Upper lobe of left lung (tissue), 6 donors: ENCODE measurements at regions not wholly inside any gene's neighbourhood (a gene's known extent, or its start where the extent isn't known, plus 50 kb on each side); places are given as distances from the start of the nearest gene placed in this dataset.

Experiments
- ATAC-seq, 2 donors: fragments of 200-7000 bp; cut with Tn5 transposase; one replicate each; pipeline ENCODE4 v1.9.1; 2022; ENCODE audit warnings: mild to moderate bottlenecking in 2 of 2, moderate library complexity in 2 of 2; ENCODE audit not compliant: low FRiP score in 2 of 2
- DNase-seq, 2 donors: peaks; one replicate each; pipeline ENCODE4 v3.0.0-alpha.2; 2019 to 2020
- H3K27ac ChIP-seq, 4 donors: fragments of 200-600 bp; sonication (generic); one replicate each; pipeline ENCODE4 v1.5.1; 2016 to 2019
- H3K27me3 ChIP-seq, 4 donors: fragments of 200-600 bp; sonication (generic); one replicate each; pipeline ENCODE4 v1.5.1; 2017 to 2019
- H3K36me3 ChIP-seq, 4 donors: fragments of 200-600 bp; sonication (generic); one replicate each; pipeline ENCODE4 v1.5.1; 2016 to 2019
- H3K4me1 ChIP-seq, 4 donors: fragments of 200-600 bp; sonication (generic); one replicate each; pipeline ENCODE4 v1.5.1; 2018 to 2019
- H3K4me3 ChIP-seq, 4 donors: fragments of 200-600 bp; sonication (generic); one replicate each; pipeline ENCODE4 v1.5.1; 2017 to 2019; ENCODE audit warnings: mild to moderate bottlenecking in 2 of 4, moderate library complexity in 1 of 4
- H3K9me3 ChIP-seq, 4 donors: fragments of 200-600 bp; sonication (generic); one replicate each; pipeline ENCODE4 v1.5.1; 2018 to 2019
- CTCF ChIP-seq, 6 experiments: fragments of 450-650 bp in 4 of 6; fragments of 200-600 bp in 2 of 6; sonication (generic) in 2 of 6; IDR thresholded peaks; one replicate each; pipeline ENCODE4 v1.5.1; 2016 to 2019; ENCODE audit warnings: antibody characterized with exemption in 6 of 6
- EP300 ChIP-seq, 4 donors: sonication (generic); formaldehyde crosslinking; IDR thresholded peaks; one replicate each; pipeline ENCODE4 v1.5.1; 2017; ENCODE audit warnings: antibody characterized with exemption in 4 of 4, control low read depth in 2 of 4
- POLR2A ChIP-seq, 4 donors: fragments of 450-650 bp; IDR thresholded peaks; one replicate each; pipeline ENCODE4 v1.5.1; 2016 to 2017; ENCODE audit warnings: antibody characterized with exemption in 4 of 4, mild to moderate bottlenecking in 2 of 4
- POLR2AphosphoS5 ChIP-seq, 2 donors: sonication (generic); formaldehyde crosslinking; IDR thresholded peaks; one replicate each; pipeline ENCODE4 v1.5.1; 2017; ENCODE audit warnings: antibody characterized with exemption in 2 of 2
- WGBS, 2 donors: methylation state at CpG; one replicate each; pipeline ENCODE4 v1.1.5; 2017 to 2018; 5-methylcytosine and 5-hydroxymethylcytosine counted together
- donor health status: DM: no; HTN: no; CAD: no; lungs with moderate emphysema.
- donor health status: DM: no; HTN: yes; CAD: no; lungs with severe emphysema.

- no peaks in the 10 kb centered on the region for H3K36me3 ChIP-seq
- H3K9me3 ChIP-seq, result no peaks in the 10 kb centered on the region
- no peak overlapping the region for H3K4me3 ChIP-seq
- H3K4me1 ChIP-seq, result no peaks in the 10 kb centered on the region
- no peak for TF ChIP-seq POLR2AphosphoS5 (IDR thresholded peaks at IDR 0.05)
- TF ChIP-seq CTCF (IDR thresholded peaks at IDR 0.05), result no peak
- no peak for TF ChIP-seq POLR2A (IDR thresholded peaks at IDR 0.05)
- TF ChIP-seq EP300 (IDR thresholded peaks at IDR 0.05), result no peak
- ATAC-seq, result no peak
- no peaks in the 10 kb centered on the region for H3K27me3 ChIP-seq
- no peak for DNase-seq
- WGBS, 2 donors, result 18 to 85% methylated on average over 2 to 4 of the region's 4 CpGs
- no peak overlapping the region for H3K27ac ChIP-seq
These were observed 111.0 kb upstream of the SYNPR start for GRCh38 chr3:63167113-63167512.

- Histone ChIP-seq H3K27me3 (no peaks in the 10 kb centered on the region), H3K4me1 (no peaks in the 10 kb centered on the region), H3K36me3 (no peaks in the 10 kb centered on the region), H3K9me3 (peaks cover 0 to 3% (median 0%) of the 10 kb centered on the region in 4 donors), H3K4me3 (no peak overlapping the region), H3K27ac (no peak overlapping the region)
- DNase-seq (no peak), ATAC-seq (no peak)
- TF ChIP-seq EP300 (IDR thresholded peaks at IDR 0.05), result no peak
- TF ChIP-seq CTCF (IDR thresholded peaks at IDR 0.05), result no peak
- TF ChIP-seq POLR2A (IDR thresholded peaks at IDR 0.05), result no peak
- TF ChIP-seq POLR2AphosphoS5 (IDR thresholded peaks at IDR 0.05), result no peak
These were observed 109.9 kb upstream of the SYNPR start for GRCh38 chr3:63168179-63168578.

- no peak for TF ChIP-seq POLR2A (IDR thresholded peaks at IDR 0.05)
- H3K27ac ChIP-seq, result no peak overlapping the region
- H3K4me1 ChIP-seq, result no peaks in the 10 kb centered on the region
- peaks cover 0 to 5% (median 0%) of the 10 kb centered on the region in 4 donors for H3K9me3 ChIP-seq
- H3K36me3 ChIP-seq, result no peaks in the 10 kb centered on the region
- H3K27me3 ChIP-seq, result no peaks in the 10 kb centered on the region
- 84 to 90% methylated on average over 4 of the region's 4 CpGs for WGBS, 2 donors
- no peak for DNase-seq
- H3K4me3 ChIP-seq, result no peak overlapping the region
- no peak for ATAC-seq
These were observed 98.1 kb upstream of the SYNPR start for GRCh38 chr3:63179862-63180522.

- no peaks in the 10 kb centered on the region for H3K36me3 ChIP-seq
- no peak for DNase-seq
- no peaks in the 10 kb centered on the region for H3K4me1 ChIP-seq
- H3K4me3 ChIP-seq, result no peak overlapping the region
- no peak overlapping the region for H3K27ac ChIP-seq
- no peaks in the 10 kb centered on the region for H3K9me3 ChIP-seq
- no peak for TF ChIP-seq CTCF (IDR thresholded peaks at IDR 0.05)
- TF ChIP-seq POLR2A (IDR thresholded peaks at IDR 0.05), result no peak
- TF ChIP-seq EP300 (IDR thresholded peaks at IDR 0.05), result no peak
- TF ChIP-seq POLR2AphosphoS5 (IDR thresholded peaks at IDR 0.05), result no peak
- ATAC-seq, result no peak
- H3K27me3 ChIP-seq, result no peaks in the 10 kb centered on the region
- 63 to 68% methylated on average over 3 of the region's 3 CpGs for WGBS, 2 donors
These were observed 85.9 kb upstream of the SYNPR start for GRCh38 chr3:63192248-63192647.

GRCh38 chr3:63193647-63194046 is 84.5 kb upstream of the SYNPR start:
- DNase-seq, result no peak
- no peak for ATAC-seq
- Histone ChIP-seq H3K36me3 (no peaks in the 10 kb centered on the region), H3K9me3 (no peaks in the 10 kb centered on the region), H3K27me3 (no peaks in the 10 kb centered on the region), H3K4me1 (no peaks in the 10 kb centered on the region), H3K27ac (no peak overlapping the region), H3K4me3 (no peak overlapping the region)
- WGBS, 2 donors, result 9 to 11% methylated on average over 3 of the region's 3 CpGs
- TF ChIP-seq CTCF (IDR thresholded peaks at IDR 0.05) (peak in 3 of 6 experiments; percentile 15 to 26 (median 17)), POLR2A (IDR thresholded peaks at IDR 0.05) (no peak), POLR2AphosphoS5 (IDR thresholded peaks at IDR 0.05) (no peak), EP300 (IDR thresholded peaks at IDR 0.05) (no peak)
